HG03039 (cell line): ENCODE measurements at regions not wholly inside any gene's neighbourhood (a gene's known extent, or its start where the extent isn't known, plus 50 kb on each side); places are given as distances from the start of the nearest gene placed in this dataset.

Experiments used
- ATAC-seq: cut with Tn5 transposase; IDR thresholded peaks from one replicate; pipeline ENCODE4 v1.9.1; 2021; ENCODE audit warnings: mild to moderate bottlenecking, moderate library complexity; ENCODE audit not compliant: unreplicated experiment

DNA sequence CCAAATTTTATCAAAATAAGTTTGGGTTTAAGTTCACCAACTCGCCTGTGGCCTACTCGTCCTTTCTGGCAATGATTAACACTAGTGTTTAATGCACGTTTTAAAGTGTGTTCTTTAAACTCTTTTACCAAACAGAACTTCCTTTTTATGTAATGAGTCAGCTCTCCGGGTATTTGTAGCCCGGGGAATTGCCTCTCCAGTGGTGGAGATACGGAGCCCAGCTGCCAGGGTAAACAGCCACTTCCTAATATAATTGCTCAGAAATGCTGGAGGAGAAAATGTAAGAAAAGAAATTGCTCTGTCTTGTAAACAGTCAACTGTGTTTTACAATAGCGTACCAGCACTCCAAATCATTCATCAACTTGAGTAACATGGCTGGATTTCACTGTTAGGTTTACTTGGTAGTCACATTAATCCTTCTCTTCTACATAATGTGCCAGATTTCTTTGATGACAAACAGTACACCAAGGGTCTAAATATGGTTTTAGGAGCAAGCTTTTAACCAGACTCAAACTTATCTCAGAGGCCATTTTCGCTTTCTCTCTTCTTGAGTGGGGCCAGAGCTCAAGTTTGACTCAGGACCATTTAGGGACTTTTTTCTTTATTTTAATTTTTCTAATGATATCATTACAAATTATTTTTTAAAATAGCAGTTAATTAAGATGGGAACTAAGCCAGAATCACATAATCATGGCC lies 101.2 kb upstream of the SLC38A2 start:
- peak; percentile 62 for ATAC-seq

DNA sequence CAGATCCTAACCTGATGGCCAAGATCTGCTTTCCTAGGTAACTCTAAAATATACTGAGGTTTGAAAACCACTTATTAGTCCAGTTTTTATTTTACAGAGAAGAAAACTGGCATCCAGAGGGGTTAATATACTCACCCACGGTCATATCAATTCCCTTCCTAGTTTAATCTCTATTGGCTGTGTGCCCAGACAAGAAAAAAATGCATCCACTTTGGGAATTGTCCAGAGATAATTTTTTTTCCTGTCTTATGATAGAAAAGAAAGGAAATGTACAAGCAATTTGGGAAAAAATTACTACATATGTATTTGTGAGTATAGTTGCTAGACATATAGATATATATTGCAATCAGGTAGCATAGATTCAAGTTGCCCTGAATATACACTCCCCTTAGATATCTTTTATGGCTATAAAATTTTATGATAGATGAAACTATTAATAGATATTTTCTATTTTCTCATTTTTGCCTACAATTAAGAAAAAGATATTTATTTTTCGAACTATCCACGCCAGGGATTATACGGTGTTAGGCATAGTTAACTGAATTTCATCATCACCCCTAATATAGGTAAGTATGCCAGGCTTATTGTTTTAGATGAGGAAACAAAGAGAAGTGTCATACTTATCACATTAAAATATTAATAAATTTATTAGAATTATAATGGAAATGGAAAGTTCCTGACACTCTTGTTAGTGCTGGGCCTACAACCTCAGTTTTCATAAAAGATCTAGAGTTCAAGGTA lies 100.5 kb upstream of the SLC38A2 start:
- no peak for ATAC-seq

DNA sequence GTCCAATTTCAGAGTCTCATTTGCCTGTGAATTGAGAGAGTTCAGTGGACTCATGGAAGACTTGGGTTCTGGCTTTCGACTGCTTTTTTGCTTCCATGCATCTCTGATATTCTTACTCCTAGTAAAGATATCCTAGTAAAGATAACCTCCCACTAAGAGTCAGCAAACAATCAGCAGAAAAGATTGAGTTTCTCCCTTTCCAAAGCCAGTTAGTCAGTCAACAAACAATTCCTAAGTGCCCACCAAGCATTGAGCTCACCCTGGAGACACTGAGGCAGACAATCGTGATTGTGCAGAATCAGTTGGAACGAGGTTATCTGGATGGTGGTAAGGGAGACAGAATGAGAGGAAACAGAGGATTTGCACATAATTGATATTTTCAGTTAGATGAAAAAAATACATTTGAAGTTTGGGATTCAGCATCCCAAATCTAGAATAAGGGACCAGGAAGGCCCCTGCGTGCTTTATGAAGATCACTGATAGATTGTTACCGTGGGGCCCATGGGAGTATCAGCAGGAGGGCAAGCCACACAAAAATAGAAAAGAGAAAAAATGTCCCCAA lies 99.7 kb upstream of the SLC38A2 start:
- ATAC-seq, result no peak

DNA sequence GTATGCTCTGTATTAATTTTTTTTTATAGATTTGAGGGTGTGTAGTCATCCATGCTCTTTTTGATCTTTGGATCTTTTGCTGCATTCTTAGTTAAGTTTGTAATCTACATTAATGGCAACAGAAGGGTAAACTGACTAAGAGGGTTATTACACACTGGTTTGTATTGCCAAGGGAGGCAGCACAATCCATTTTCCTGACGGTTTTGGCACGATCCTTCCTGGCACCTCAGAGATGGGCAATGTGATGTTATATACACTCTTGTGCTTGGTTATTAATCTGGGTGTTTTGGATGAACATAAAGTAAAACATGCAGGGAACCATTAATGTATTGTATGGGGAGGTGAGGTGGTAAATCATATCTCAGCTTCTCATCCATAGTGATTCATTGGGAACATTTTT lies 98.8 kb upstream of the SLC38A2 start:
- no peak for ATAC-seq

DNA sequence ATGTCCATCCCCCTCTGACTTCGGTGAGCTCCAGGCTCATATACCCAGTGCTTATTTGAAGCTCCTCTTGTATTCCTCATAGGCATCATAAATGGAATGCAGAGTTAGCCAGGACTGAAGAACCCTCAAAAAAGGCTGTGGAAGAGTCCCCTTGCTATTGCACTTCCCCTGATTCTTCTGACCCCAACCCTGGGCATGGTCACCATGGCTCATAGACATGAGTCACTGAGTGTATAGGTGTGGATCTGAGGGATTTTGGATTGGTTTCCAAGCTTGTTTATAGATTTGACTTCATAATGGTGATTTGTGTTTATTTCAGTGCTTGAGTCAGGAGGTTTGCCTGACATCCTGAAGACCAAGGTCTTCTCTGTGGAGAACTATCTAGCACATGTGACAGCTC lies 98.4 kb upstream of the SLC38A2 start:
- ATAC-seq, result no peak

DNA sequence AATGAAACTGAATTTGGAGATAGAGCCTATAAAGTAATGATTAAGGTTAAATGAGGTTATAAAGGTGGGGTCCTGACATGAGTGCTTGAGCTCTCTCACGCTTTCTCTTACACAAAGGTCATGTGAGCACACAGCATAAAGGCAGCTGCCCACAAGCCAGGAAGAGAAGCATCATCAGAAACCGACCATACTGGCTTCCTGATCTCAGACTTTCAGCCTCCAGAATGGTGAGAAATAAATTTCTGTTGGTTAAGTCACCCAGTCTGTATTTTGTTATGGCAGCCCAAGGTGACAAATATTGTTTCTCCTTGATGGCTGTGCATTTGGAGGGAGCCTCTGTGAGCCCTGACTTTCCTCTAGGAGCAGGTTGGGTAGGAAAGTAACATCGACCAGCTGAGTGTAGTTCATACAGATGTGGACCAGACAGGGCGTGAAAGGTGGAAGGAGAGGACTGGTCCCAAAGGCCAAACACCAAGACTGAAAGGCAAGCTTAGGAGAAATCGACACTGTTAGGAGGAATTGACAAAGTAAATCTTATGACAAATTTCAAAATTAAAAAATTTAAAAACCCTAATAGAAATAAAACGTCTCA lies 97.6 kb upstream of the SLC38A2 start:
- peak; percentile 44 for ATAC-seq

DNA sequence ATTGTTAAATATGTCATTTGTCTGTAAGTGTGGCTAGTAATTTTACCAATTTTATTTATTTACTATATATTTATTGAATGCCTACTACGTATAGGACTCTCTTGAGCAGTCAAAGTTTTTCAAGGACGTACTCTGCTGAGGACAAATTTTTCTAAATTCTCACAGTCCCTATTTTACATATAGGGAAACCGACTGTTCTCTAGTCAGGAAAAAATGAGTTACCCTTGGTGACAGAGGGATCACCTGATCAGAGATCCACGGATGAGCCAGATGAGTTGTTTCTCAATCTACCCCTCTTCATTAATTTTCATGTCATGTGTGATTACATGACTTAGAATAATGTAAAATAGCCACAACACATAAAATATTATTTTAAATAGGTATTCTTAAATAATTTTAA lies 96.2 kb upstream of the SLC38A2 start:
- ATAC-seq, result no peak

DNA sequence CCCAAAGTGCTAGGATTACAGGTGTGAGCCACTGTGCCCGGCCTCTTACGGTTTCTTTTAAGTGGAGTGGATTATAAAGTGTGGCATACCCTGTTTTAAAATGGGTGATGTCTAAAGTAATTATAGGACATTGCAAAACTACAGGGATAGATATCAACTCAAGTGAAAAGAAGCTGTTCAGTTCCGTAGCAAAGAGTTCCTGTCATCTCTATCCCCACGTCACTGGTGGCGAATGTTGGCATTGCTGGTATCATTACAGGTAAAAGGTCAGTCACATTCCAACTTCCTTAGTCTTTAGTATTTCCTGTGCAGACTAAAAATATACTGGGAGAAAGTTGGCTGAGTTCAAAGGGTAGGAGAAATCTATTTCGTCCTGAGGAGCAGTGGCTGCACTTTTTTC lies 95.6 kb upstream of the SLC38A2 start:
- ATAC-seq, result no peak

DNA sequence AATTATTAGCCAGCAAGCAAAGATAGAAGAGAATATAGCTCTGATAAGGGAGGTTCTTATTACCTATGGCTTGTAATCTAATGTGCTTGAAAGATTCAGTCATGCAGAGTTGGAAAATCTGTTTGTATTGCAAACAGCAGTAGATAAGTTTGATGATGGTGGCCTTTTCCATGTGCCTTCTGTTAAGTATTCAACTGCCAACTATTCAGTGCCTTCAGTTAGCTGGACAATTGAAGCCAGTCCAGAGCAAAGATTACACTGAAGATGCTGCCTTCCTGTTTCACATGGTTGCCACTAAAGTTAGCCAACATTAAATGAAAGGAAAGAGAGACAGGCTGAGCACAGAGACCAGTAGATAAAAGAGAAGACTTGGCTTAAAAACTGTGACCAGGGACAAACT lies 92.7 kb upstream of the SLC38A2 start:
- ATAC-seq, result no peak

DNA sequence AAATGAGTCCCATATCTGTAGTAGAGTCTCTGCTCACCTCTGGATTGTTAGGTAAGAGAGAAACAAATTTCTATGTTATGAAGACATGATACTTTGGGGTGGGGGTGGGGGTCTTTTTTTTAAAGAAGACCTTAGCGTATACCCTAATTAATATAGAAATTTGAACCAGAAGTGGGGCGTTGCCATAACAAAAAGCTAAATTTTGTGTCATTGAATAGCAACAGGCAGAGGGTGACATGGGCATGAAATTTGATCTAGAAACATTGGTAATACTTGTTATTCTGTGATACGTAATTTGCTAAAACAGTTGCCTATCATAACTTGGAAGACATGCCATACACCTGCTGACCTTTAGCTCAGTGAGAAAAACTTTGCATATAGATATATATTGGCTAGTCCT lies 92.3 kb upstream of the SLC38A2 start:
- no peak for ATAC-seq

DNA sequence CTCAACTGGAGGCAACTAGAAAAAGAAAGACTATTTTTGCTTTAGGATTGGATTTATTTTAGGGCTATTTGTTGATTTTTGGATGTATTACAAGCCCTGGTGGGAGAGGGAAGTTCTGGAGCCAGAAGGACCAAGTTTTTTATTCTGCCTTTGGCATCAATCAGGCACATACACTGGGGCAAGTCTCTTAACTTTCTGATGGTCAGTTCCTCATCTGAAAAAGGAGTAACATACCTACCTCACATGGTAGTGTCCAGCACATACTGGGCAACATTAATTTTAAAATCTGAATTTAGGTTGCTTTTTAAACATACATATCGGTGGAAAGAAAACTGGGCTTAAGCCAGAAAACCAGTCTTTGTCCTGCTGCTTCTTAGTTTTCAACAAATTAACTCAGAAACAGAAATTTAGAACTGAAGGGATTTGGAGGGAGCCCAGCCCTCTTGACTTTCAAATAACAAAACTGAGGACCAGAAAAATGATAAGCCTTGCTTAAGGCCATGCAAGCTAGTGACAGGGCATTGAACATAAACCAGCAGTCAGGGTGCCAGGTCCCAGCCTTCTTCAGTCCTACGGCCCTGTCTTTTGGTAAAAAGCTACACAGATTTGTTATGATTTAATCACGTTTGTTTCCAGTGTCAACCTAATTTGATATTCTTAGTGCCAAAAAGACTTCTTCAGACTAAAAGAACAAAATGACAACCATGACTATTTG lies 90.2 kb upstream of the SLC38A2 start:
- ATAC-seq, result no peak

DNA sequence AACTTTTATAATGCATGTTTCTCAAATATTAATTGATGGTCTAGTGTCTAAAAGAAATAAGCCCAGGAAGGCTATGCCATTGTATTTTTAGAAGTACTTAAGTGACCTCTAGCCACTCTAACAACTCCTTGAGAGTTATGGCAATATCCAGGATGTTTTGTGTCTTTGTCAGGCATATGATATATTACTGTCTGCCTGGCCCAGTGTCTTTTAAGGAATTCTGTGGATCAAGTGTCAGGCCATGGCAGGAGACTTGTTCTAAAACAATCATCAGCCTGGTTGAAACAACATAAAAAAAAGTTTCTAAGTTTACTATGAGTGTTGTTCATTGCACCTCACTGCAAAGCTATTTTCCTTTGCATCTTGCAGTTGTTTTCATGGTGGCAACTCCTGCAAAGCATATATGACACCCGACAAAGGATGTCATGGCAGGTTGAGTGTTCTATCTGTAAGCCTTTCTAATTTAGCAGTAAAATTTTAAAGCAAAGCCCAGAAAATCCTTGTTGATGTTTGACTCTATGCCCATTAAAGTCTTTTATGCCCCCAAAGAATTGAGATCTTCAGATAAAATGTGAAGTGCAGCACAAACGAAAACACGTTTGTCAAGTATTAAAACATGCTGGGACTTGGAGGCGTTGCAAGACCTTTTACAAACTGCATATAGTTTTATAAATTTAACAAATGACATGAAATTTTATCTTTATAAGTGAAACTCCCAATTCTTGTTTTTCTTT lies 89.5 kb upstream of the SLC38A2 start:
- ATAC-seq, result no peak

DNA sequence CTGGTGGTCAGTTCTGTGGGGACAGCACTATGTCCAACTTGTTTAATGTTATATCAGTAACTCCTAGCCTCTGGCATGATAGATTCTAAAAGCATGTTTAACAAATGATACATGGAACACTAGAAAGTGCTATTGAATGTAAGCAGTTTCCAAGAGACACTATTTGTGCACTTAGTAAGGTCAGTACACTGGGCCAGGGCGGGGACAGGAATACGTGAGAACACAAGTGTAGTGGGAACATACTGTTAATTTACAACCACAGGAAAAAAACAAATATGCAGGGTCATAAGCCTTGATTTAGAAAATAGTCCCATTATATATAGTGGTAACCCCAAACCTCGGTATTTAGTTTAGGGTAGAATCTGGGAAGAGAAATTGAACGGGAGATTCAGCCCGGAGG lies 88.9 kb upstream of the SLC38A2 start:
- ATAC-seq, result no peak

DNA sequence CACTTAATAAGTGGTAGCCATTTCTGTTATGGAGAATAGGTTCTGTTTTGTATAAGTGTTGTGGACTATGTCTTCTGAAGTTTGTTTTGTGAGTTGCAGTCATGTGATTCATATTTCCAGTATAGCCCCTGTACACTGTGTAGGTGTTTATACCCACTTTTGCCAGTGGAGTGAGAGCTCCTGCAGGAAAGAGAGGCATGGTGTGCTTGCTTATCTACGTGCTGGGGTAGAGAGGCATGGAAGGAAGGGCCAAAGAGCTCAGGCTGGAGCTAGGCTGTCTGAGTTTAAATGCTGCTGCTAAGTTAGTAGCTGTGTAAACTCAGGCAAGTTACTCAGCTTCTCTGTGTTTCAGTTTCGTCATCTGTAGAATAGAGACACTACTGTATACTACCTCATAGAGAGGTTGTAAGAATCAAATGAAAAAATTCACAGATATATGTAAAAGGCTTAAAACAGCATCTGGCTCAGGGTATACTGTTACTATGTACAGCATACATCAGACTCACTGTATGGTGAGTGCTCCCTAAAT lies 88.2 kb upstream of the SLC38A2 start:
- ATAC-seq, result no peak

DNA sequence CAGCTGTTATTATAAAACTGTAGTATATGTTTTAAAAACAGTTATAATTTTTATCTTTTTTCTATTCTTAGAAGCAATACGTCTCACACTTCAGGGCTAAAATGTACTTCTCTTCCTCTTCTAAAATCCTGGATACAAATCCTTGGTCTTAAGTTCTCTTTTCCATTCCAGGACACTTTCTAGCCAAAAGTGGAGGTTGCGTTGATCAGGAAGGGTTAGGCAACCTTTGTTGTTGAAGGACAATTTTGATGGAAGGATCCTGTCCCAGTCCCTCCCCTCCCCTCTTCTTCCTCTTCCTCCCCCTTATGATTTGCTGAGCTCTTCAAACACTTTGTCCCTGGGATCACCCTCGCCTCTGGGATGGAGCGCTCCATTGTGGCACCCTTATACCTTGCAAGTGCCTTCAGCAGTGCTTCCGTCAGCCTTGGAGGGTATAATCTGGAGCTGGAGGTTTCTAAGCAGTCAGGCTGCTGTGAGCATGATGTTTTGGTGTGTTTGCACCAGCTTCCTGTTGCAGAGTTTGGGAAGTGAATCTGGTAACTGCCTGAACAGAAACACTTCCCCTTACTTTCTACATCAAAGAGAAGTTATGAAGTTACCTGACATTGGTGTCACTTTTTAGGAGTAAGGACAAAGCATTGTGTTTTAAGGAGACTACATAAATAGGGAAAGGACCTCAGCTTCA lies 87.4 kb upstream of the SLC38A2 start:
- no peak for ATAC-seq

DNA sequence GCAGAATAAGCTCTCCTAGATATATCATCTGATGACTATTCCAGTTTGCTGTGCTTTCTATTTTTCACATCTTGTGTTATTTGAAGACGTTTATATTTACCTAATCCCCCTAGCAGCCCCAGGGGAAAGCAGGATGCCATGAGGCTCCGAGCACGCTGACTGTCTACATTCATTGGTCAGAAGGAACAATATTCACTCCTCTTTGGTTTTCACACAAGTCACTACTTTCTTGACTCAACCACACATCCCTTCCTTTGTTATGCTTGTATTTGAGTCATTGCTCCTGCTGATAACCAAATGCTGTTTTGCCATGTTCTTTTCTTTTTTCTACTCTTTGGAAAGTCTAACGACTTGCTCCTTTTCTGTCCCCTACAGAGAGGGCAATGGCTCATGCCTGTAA lies 86.5 kb upstream of the SLC38A2 start:
- ATAC-seq, result no peak

DNA sequence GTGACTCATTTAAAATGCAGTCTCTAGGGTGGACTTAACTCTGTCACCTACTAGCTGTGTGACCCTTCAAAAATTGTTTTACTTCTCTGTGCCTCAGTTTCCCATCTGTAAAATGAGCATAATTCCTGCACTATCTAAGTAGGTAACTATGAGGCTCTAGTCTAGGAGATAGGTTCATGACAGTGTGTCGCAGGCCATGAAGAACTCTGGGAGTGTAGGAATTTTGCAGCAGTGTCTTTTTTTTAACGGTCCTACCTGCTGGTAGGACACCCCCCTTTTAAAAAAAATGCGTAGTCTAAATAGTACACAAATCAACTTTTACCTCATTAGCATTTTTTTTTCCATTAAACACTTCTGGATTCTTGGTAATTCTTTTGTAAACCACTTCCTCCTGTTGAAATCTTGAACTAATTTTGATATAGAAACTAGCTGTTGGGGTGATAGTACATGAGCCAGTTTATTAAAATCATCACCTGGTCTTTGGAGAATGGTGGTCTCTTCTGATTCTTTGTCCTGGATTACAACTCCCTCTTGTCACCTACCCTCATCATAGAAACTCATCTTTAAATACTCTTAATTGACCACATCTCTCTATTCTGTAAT lies 86.0 kb upstream of the SLC38A2 start:
- no peak for ATAC-seq

DNA sequence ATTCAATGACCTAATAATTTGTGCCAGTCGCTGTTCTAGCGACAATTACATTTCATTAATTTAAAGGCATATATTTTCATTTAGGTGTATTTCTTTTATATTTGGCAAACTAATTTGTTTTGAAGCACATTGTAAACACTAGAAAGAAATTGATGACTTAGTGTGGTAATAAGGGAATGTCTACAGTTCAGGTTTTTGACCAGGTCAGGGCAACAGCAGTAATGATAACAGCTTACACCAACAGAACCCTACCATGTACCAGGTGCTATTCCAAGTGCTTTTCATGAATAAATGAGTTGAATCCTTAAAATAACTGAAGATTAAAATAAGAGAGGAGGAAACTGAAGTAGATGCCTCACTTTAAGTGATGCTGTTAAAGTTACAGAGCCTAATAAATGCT lies 85.4 kb upstream of the SLC38A2 start:
- no peak for ATAC-seq
